WTC11 (cell line): ENCODE measurements at regions not wholly inside any gene's neighbourhood (a gene's known extent, or its start where the extent isn't known, plus 50 kb on each side); places are given as distances from the start of the nearest gene placed in this dataset.

Experiments
- PRDM15 ChIP-seq: sonication (generic); formaldehyde crosslinking; IDR thresholded peaks from 2 replicates; pipeline ENCODE4 v1.8.0; 2022; ENCODE audit warnings: missing genetic modification reagents
- USF2 ChIP-seq: sonication (generic); formaldehyde crosslinking; IDR thresholded peaks from 2 replicates; pipeline ENCODE4 v1.8.1; 2023; ENCODE audit warnings: mild to moderate bottlenecking, missing genetic modification reagents, moderate library complexity

DNA sequence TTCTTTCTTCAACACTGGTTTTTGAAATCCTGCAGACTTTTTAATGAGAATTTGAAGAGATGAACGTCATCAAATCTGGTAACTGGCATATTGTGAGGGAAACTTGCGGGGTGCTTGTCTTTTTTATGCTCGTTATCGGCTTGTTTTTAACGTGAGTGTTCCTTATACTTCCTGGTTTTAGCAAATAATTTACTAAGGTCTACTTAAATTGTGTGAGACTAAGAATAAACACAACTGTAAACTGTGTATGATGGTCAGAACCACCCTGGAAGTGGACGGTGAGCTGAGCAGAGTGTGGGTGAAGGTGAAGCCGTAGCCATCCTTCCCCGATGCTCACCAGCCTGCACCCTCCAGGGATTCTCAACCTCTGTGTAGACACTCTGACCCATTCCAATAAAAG lies 82.3 kb upstream of the CDC42EP3 start:
- TF ChIP-seq USF2 (no peak), PRDM15 (CRISPR knock-in tag) (no peak)
